CD4-positive, alpha-beta memory T cell (primary cell): ENCODE measurements at regions not wholly inside any gene's neighbourhood (a gene's known extent, or its start where the extent isn't known, plus 50 kb on each side); places are given as distances from the start of the nearest gene placed in this dataset. TPM values are rescaled to one million over a fixed set of nuclear protein-coding genes. Genes with fewer than 3 reads are reported as not detected.

ENCODE experiments used
- CTCF ChIA-PET: fragments of 350-600 bp; sonication (Branson Sonifier 250); formaldehyde crosslinking; loops from one replicate; lab custom pipeline; 2021; ENCODE audit warnings: inconsistent platforms; ENCODE audit not compliant: partially characterized antibody; lab: Charles Lee
- POLR2A ChIA-PET: fragments of 350-600 bp; sonication (Branson Sonifier 250); formaldehyde crosslinking; loops from one replicate; lab custom pipeline; 2021; ENCODE audit not compliant: partially characterized antibody; lab: Charles Lee
- DNase-seq, 5 donors: peaks; one replicate each; pipeline versions ENCODE4 v3.0.0 to v3.0.0-alpha.2; 2020 to 2022; ENCODE audit warnings: mixed read lengths in 1 of 5
- H3K27ac ChIP-seq: one replicate; pipeline ENCODE4 v1.7.0; 2013; ENCODE audit warnings: low read depth, low read length
- H3K27me3 ChIP-seq: 2 replicates; pipeline ENCODE4 v1.7.0; 2013; ENCODE audit warnings: mild to moderate bottlenecking, low read length, moderate library complexity; ENCODE audit not compliant: insufficient read depth
- H3K36me3 ChIP-seq: 2 replicates; pipeline ENCODE4 v1.7.0; 2013; ENCODE audit warnings: mild to moderate bottlenecking, low read length, moderate library complexity; ENCODE audit not compliant: insufficient read depth
- H3K4me1 ChIP-seq: 2 replicates; pipeline ENCODE4 v1.7.0; 2013; ENCODE audit warnings: mild to moderate bottlenecking, low read length, moderate library complexity; ENCODE audit not compliant: insufficient read depth
- H3K4me3 ChIP-seq, 2 donors: one replicate each; pipeline ENCODE4 v1.7.0; 2013; ENCODE audit warnings: low read length in 2 of 2, mild to moderate bottlenecking in 1 of 2
- H3K9me3 ChIP-seq, 2 donors: one replicate each; pipeline ENCODE4 v1.7.0; 2013; ENCODE audit warnings: low read length in 2 of 2, control low read depth in 1 of 2; ENCODE audit not compliant: control insufficient read depth in 1 of 2
- H3K27ac Mint-ChIP-seq, 7 donors: one replicate each; pipeline ENCODE4 v1.8.0; 2020 to 2021; ENCODE audit warnings: mixed read lengths in 7 of 7, mild to moderate bottlenecking in 6 of 7, inconsistent platforms in 3 of 7, moderate library complexity in 3 of 7
- H3K27me3 Mint-ChIP-seq, 2 donors: one replicate each; pipeline ENCODE4 v1.8.0; 2020 to 2021; ENCODE audit warnings: mixed read lengths in 2 of 2
- H3K36me3 Mint-ChIP-seq, 2 donors: one replicate each; pipeline ENCODE4 v1.8.0; 2020 to 2021; ENCODE audit warnings: mixed read lengths in 2 of 2, inconsistent platforms in 1 of 2, mild to moderate bottlenecking in 1 of 2
- H3K4me1 Mint-ChIP-seq, 4 donors: one replicate each; pipeline ENCODE4 v1.8.0; 2020 to 2021; ENCODE audit warnings: mixed read lengths in 4 of 4, mild to moderate bottlenecking in 1 of 4
- H3K4me3 Mint-ChIP-seq, 8 donors: one replicate each; pipeline ENCODE4 v1.8.0; 2020 to 2021; ENCODE audit warnings: mixed read lengths in 8 of 8, mild to moderate bottlenecking in 7 of 8, moderate library complexity in 6 of 8, inconsistent platforms in 3 of 8
- H3K9me3 Mint-ChIP-seq, 8 donors: one replicate each; pipeline ENCODE4 v1.8.0; 2020 to 2021; ENCODE audit warnings: mixed read lengths in 8 of 8, mild to moderate bottlenecking in 5 of 8, inconsistent platforms in 3 of 8, moderate library complexity in 1 of 8
- intact Hi-C: fragments of 100-400 bp; cut with micrococcal nuclease; formaldehyde crosslinking; loops from one replicate; pipeline ENCODE4 v1.15.1; 2023
- microRNA-seq: library from miRNA; unstranded; fragments of <30 nt; microRNA quantifications from one replicate; pipeline ENCODE4 v1.2.0, GENCODE V29; 2021; ENCODE audit warnings: borderline replicate concordance, borderline number of aligned reads, borderline microRNAs expressed, mixed read lengths

GRCh38 chr14:65361920-65362319 lies 50.6 kb upstream of the FUT8 start:
- POLR2A ChIA-PET, result no interaction called here
- Histone ChIP-seq H3K4me1 (peaks cover 6% of the 10 kb centered on the region), H3K4me3 (no peak overlapping the region), H3K27ac (no peak overlapping the region), H3K36me3 (no peaks in the 10 kb centered on the region), H3K9me3 (no peaks in the 10 kb centered on the region), H3K27me3 (no peaks in the 10 kb centered on the region)
- CTCF ChIA-PET, result no interaction called here
- intact Hi-C loops, result no loop called here
- H3K4me3 Mint-ChIP-seq, result no peak overlapping the region
- peak overlapping the region in 1 of 7 donors; percentile 29 for H3K27ac Mint-ChIP-seq
- DNase-seq, result no peak
- peaks cover 3 to 11% (median 4%) of the 10 kb centered on the region in 4 donors for H3K4me1 Mint-ChIP-seq
- H3K9me3 Mint-ChIP-seq, result no peaks in the 10 kb centered on the region
- H3K36me3 Mint-ChIP-seq, result no peaks in the 10 kb centered on the region
- no peaks in the 10 kb centered on the region for H3K27me3 Mint-ChIP-seq

Small RNA genes in the stretch of these regions (microRNA-seq; reads per million reads assigned to microRNA genes)
- not detected for gene MIR4708
